DOHH2 (cell line): ENCODE measurements at regions not wholly inside any gene's neighbourhood (a gene's known extent, or its start where the extent isn't known, plus 50 kb on each side); places are given as distances from the start of the nearest gene placed in this dataset.
"Not testable (repeated sequence)": the region's sequence is repeated elsewhere in the genome, so short reads cannot be mapped to it uniquely, and the experiment has no call there.

ENCODE experiments used
- H3F3A ChIP-seq: fragments of 200-600 bp; sonication (generic), shearing (Covaris generic); 2 replicates; pipeline ENCODE4 v1.6.0; 2016; ENCODE audit warnings: antibody characterized with exemption, mild to moderate bottlenecking; ENCODE audit not compliant: control insufficient read depth, insufficient read depth
- H3K27ac ChIP-seq: fragments of 200-600 bp; sonication (generic); 2 replicates; pipeline ENCODE4 v1.5.1; 2014; ENCODE audit warnings: low read depth, mild to moderate bottlenecking, low read length, moderate library complexity
- H3K27me3 ChIP-seq: fragments of 200-600 bp; sonication (generic); 2 replicates; pipeline ENCODE4 v1.6.1; 2014; ENCODE audit warnings: mild to moderate bottlenecking, low read length, mixed read lengths; ENCODE audit not compliant: control insufficient read depth
- H3K36me3 ChIP-seq: fragments of 200-600 bp; sonication (generic); 2 replicates; pipeline ENCODE4 v1.6.1; 2014; ENCODE audit warnings: mild to moderate bottlenecking, low read length, moderate library complexity, mixed read lengths; ENCODE audit not compliant: control insufficient read depth
- H3K4me1 ChIP-seq: fragments of 200-600 bp; sonication (generic); 2 replicates; pipeline ENCODE4 v1.6.1; 2014; ENCODE audit warnings: mild to moderate bottlenecking, low read length, mixed read lengths; ENCODE audit not compliant: control insufficient read depth
- H3K4me2 ChIP-seq: fragments of 200-600 bp; sonication (generic); 2 replicates; pipeline ENCODE4 v1.6.0; 2014; ENCODE audit warnings: mild to moderate bottlenecking, low read length, moderate library complexity
- H3K4me3 ChIP-seq: fragments of 200-600 bp; sonication (generic); 2 replicates; pipeline ENCODE4 v1.5.1; 2014; ENCODE audit warnings: mild to moderate bottlenecking, low read length, mixed read lengths
- H3K79me2 ChIP-seq: fragments of 200-600 bp; sonication (generic); 2 replicates; pipeline ENCODE4 v1.6.1; 2014; ENCODE audit warnings: mild to moderate bottlenecking, low read length, mixed read lengths; ENCODE audit not compliant: control insufficient read depth
- H3K9me2 ChIP-seq: fragments of 200-600 bp; sonication (generic); replicated peaks from 2 replicates; pipeline ENCODE4 v1.6.1; 2014; ENCODE audit warnings: mild to moderate bottlenecking, low read length, mixed read lengths; ENCODE audit not compliant: control insufficient read depth
- H3K9me3 ChIP-seq: fragments of 200-600 bp; sonication (generic); 2 replicates; pipeline ENCODE4 v1.6.1; 2014; ENCODE audit warnings: antibody characterized with exemption, low read length, mixed read lengths; ENCODE audit not compliant: control insufficient read depth, insufficient read depth
- H4K20me1 ChIP-seq: fragments of 200-600 bp; sonication (generic); 2 replicates; pipeline ENCODE4 v1.6.0; 2014; ENCODE audit warnings: low read depth, mild to moderate bottlenecking, antibody characterized with exemption, low read length, moderate library complexity; ENCODE audit not compliant: control insufficient read depth, insufficient read depth

GRCh38 chr7:76852362-76852761 is 179.8 kb downstream of the SPDYE17 start:
- not testable (repeated sequence) for H3K27ac ChIP-seq, H3K4me2 ChIP-seq, H3K36me3 ChIP-seq, H3F3A ChIP-seq, H3K9me3 ChIP-seq, H3K79me2 ChIP-seq, H3K9me2 ChIP-seq, H4K20me1 ChIP-seq, H3K4me3 ChIP-seq, H3K4me1 ChIP-seq, H3K27me3 ChIP-seq

GRCh38 chr7:76851617-76852016 is 180.5 kb downstream of the SPDYE17 start:
- H3K4me3 ChIP-seq, H3F3A ChIP-seq, H3K27ac ChIP-seq, H3K4me2 ChIP-seq, H3K36me3 ChIP-seq, H3K79me2 ChIP-seq, H4K20me1 ChIP-seq, H3K9me2 ChIP-seq, H3K9me3 ChIP-seq, H3K4me1 ChIP-seq, H3K27me3 ChIP-seq: not testable (repeated sequence)

- not testable (repeated sequence) for H3F3A ChIP-seq, H3K9me2 ChIP-seq, H3K27me3 ChIP-seq, H3K79me2 ChIP-seq, H3K36me3 ChIP-seq, H3K4me3 ChIP-seq, H4K20me1 ChIP-seq, H3K9me3 ChIP-seq, H3K4me2 ChIP-seq, H3K4me1 ChIP-seq, H3K27ac ChIP-seq
These were observed 182.1 kb downstream of the SPDYE17 start for GRCh38 chr7:76849887-76850563.

GRCh38 chr7:76839879-76840278 is 192.3 kb downstream of the SPDYE17 start:
- not testable (repeated sequence) for H3K9me2 ChIP-seq, H3K27me3 ChIP-seq, H3K4me3 ChIP-seq, H3K9me3 ChIP-seq, H3K4me1 ChIP-seq, H3K4me2 ChIP-seq, H4K20me1 ChIP-seq, H3F3A ChIP-seq, H3K27ac ChIP-seq, H3K36me3 ChIP-seq, H3K79me2 ChIP-seq

GRCh38 chr7:76839214-76839613 is 192.9 kb downstream of the SPDYE17 start:
- H3K4me2 ChIP-seq, H4K20me1 ChIP-seq, H3K4me1 ChIP-seq, H3K27ac ChIP-seq, H3K9me3 ChIP-seq, H3K27me3 ChIP-seq, H3K4me3 ChIP-seq, H3K9me2 ChIP-seq, H3K79me2 ChIP-seq, H3K36me3 ChIP-seq, H3F3A ChIP-seq: not testable (repeated sequence)

GRCh38 chr7:76838357-76838756 is 193.8 kb downstream of the SPDYE17 start:
- not testable (repeated sequence) for H3K79me2 ChIP-seq, H3K9me3 ChIP-seq, H3K27ac ChIP-seq, H3F3A ChIP-seq, H3K9me2 ChIP-seq, H3K27me3 ChIP-seq, H3K4me2 ChIP-seq, H3K36me3 ChIP-seq, H3K4me3 ChIP-seq, H3K4me1 ChIP-seq, H4K20me1 ChIP-seq

GRCh38 chr7:76829233-76829632 is 202.2 kb upstream of the POMZP3 start:
- not testable (repeated sequence) for H3K9me3 ChIP-seq, H3K9me2 ChIP-seq, H4K20me1 ChIP-seq, H3K27ac ChIP-seq, H3K36me3 ChIP-seq, H3K4me1 ChIP-seq, H3K79me2 ChIP-seq, H3K27me3 ChIP-seq, H3F3A ChIP-seq, H3K4me2 ChIP-seq, H3K4me3 ChIP-seq

- H4K20me1 ChIP-seq, H3K27ac ChIP-seq, H3K4me3 ChIP-seq, H3K9me2 ChIP-seq, H3K4me2 ChIP-seq, H3K36me3 ChIP-seq, H3K27me3 ChIP-seq, H3K79me2 ChIP-seq, H3K4me1 ChIP-seq, H3F3A ChIP-seq, H3K9me3 ChIP-seq: not testable (repeated sequence)
These were observed 199.1 kb upstream of the POMZP3 start for GRCh38 chr7:76826181-76826580.
